Epidermal melanocyte (primary cell): ENCODE measurements at regions not wholly inside any gene's neighbourhood (a gene's known extent, or its start where the extent isn't known, plus 50 kb on each side); places are given as distances from the start of the nearest gene placed in this dataset.

Experiments
- DNase-seq: peaks from one replicate; pipeline ENCODE4 v3.0.0; 2011; ENCODE audit warnings: low spot score; ENCODE audit not compliant: insufficient read length

- no peak for DNase-seq
These were observed 124.5 kb upstream of the THY1 start for GRCh38 chr11:119547511-119547910.

DNA sequence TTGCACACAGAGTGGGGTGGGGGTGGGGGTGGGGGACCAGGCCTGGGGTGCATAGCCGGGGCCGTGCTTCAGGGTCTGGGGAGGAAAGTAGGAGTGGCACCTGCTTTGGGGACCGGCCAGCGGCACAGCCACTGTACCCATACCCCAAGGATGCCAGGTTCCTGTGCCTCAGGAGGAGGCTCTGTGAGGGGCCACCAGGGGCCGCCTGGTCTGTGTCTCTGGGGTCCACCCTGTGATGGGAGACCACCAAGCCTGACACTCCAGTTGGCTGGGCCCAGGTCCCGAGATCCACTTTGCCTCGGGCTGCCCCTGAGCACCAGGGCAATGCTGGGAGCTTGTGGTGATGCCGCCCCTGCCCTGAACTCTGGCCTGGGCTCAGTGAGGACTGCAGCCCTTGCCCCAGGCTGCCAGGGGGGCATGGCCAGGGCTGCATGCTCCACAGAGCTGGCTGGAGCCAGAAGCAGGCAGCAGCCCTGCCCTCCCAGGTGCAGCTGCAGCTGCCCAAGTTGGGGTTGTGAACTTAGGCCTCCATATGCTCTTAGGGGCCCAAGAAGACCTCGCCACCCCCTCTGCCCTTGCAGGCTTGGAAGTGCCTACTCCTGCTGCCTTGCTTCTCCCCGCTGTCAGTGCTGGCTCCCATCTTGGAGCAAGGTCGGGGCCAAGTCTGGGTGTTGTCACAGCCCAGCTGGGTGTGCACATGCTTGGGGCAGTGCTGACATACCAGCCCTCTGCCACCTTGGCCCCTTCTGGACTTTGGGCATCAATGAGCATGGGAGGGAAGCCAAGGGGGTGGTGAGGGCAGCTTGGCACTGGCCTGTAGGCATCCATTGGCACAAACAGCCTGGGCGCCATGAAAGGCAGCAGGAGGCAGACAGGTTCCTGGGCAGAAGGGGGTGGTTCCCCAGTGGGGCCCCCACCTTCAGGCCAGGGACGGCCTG is 123.3 kb upstream of the THY1 start:
- no peak for DNase-seq

DNA sequence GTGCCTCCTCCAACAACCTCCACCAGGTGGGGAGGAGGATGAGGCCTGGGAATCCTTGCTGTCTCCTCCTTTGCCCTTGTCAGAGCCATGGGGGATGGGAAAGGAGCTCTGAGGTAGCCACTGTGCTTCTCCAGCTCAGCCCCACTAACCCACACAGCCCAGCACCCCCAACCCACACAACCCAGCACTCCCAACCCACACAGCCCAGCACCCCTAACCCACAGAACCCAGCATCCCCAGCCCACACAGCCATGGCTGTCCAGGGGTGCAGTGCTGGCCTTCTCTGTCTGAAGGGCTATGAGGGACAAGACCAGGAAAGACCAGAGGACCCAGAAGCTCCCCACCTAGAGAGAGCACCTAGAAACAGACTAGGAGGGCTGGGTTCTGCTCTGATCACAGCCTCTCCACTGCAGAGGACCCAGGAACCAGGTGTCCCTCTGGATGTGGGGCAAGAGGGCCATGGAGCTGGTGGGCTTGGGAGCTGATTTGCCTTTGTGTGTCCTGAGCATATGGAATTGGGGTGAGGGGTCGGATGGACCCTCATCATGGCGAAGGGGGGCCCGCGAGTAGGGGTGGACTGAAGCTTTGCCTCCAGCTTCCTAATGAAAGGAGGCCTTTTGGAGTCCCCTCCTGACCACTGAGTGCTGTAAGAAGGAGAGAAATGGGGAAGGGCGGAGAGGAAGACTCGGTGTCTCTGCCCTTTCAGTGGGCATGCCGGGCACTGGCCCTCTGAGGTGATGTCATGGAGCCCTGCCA is 117.6 kb upstream of the THY1 start:
- DNase-seq: no peak

DNA sequence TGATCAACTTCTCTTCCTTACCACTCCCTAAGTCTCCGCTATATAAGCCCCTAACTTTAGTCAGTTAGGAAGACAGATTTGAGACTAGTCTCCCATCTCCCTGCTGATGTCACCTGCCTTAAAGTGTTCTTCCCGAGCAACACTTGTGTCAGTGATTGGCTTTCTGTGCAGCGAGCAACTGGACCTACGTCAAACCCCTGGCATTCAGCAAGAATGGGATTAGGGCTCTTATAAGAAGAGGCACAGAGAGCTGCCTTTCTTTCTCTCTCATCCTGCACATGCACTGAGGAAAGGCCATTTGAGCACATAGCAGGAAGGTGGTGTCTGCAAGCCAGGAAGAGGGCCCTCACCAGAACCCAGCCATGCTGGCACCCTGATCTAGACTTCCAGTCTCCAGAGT is 116.6 kb upstream of the THY1 start:
- DNase-seq: no peak

DNA sequence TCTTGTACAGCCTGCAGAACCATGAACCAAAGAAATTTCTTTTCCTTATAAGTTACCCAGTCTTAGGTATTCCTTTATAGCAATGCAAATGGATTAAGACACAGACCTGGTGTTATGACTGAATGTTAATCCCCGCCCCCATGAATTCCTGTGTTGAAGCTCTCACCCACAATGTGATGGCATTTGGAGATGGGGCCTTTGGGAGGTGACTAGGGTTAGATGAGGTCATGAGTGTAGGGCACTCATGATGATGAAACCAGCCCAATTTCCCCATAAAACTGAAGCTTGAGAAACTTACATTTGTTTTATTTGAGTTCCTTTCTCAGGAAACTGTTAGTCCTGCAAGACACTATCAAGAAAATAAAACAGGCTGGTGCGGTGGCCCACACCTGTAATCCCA is 115.8 kb upstream of the THY1 start:
- no peak for DNase-seq

- DNase-seq: no peak
These were observed 114.6 kb upstream of the THY1 start for GRCh38 chr11:119537306-119538253.

DNA sequence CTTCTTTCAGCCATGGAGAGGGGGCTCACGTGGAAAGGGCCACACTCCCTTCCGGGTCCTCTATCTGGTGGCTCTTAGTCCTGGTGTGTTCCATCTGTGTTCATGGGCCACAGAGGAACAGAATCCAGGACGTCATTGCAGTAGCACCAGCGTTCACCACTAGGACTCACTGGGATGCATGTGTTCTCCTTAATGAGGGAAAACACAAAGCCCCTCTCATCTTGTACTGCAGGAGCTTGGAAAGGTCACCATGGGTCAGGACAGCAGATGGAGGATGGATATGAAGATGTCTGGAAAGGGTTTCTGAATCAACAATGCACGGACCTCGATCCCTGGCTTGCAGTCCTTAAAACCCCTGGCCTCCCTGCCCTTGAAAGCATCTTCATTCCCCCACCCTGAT is 113.8 kb upstream of the THY1 start:
- no peak for DNase-seq

- DNase-seq: no peak
These were observed 111.2 kb upstream of the THY1 start for GRCh38 chr11:119533921-119534736.

- no peak for DNase-seq
These were observed 110.5 kb upstream of the THY1 start for GRCh38 chr11:119533462-119533861.

DNA sequence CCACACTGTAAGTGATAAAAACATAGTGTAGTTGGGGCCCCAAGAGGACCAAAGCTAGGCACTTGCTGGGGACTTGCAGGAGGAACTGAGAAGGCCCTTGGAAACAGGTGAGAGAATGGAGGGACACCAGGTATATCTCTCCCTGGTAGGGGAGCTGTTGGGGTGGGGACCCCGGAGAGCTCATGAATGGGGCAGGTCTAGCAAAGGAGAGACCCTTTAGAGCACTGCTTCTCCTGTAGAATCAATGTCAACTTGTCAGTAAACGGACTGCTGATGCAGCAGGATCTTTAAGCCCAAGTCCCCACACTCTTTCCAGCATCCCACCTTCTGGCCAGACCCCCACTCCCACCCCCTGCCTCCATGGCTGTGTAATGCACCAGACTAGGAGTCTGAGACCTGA is 109.6 kb upstream of the THY1 start:
- DNase-seq: no peak

DNA sequence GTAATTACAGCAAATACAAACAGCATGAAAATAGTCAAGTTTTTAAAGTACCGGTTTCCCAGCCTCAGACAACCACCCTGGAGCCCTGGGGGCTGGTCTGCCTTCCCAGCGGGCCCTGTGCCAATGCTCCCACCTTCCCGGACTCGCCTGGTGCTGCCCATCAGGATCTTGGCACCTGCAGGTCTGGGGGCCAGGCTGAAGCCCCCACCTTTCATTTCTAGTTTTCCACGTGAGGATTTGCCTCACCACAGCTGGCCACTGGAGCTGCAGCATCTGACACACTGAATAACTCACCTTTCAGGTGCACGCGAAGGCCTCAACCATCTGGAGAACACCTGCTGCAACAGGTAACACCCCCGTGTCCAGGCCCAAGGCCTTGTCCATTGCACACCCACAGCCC is 108.7 kb upstream of the THY1 start:
- DNase-seq: no peak

- DNase-seq: no peak
These were observed 108.1 kb upstream of the THY1 start for GRCh38 chr11:119531056-119531455.

DNA sequence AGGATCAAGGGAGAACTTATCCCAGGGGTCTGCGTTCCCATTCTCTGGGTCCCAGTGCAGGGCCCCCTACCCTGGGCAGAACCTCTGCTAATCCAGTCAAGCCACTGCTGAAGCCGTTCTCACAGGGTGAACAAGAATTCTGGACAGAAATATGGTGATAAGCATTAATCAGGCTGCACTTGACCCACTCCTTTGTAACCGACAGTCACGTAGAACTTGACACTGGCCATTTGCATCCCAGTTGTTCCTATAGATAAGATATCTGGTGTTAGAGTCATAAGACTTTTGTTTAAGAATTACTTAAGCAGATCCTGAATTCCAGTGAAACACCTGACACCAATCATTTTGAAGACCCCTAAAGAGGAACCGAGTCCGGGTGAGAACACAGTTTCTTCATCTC is 107.5 kb upstream of the THY1 start:
- DNase-seq: no peak

GRCh38 chr11:119529936-119530335 is 107.0 kb upstream of the THY1 start:
- no peak for DNase-seq

GRCh38 chr11:119529063-119529845 is 106.3 kb upstream of the THY1 start:
- DNase-seq: no peak

- DNase-seq: no peak
These were observed 102.9 kb upstream of the THY1 start for GRCh38 chr11:119525867-119526196.

DNA sequence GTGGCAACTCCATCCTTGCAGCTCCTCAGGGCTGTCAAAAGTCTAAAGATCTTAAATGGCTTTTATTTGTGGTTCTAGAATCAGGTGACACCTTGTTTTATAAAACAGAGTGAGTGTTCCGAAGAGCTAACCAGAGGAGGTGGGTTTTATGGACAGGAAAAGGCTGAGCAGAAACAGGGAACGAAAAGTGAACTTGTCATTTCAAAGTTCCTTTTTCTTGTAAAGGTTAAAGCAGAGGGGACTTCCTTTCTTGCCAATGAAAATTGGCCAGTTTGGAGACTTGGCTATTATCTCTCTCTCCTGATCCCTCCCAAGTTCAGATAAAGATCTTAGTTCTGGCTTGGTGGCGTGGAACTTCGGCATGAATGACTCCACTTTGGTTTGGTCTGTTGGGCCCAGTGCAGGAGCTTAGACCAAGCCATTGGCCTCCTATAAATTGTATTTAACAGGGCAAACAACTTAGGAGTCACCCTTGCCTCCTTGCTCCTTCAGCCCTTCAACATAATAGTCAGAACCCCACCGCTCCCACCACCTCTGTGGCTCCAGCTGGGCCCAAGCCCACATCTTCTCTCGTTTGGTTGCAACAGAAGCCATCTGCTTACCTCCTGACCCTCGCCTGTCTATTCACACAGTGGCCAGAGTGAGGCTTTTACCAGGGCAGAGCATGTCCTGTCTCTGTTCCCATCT is 102.4 kb upstream of the THY1 start:
- DNase-seq: no peak

- no peak for DNase-seq
These were observed 100.7 kb upstream of the THY1 start for GRCh38 chr11:119523539-119524157.

DNA sequence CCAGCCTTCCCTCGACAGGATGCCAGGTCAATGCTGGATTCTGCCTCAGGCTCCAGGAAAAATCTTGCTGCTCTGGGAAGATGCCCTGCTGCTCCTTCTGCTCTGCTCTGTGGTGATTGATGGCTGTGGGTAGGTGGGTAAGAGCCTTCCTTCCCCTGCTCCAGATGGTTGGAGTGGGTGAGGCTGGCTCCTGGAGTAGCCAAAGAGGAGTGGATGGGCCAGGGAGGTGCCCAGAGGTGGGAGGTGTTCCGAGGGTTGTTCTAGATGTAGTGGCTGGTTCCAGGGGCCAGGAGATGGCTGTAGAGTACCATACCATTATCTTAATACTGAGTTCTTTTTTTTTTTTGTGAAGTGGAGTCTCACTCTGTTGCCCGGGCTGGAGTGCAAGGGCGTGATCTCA is 99.6 kb upstream of the THY1 start:
- DNase-seq: no peak
